HepG2 (cell line): ENCODE measurements at regions not wholly inside any gene's neighbourhood (a gene's known extent, or its start where the extent isn't known, plus 50 kb on each side); places are given as distances from the start of the nearest gene placed in this dataset.

Source experiments
- ATAC-seq: fragments of 200-7000 bp; cut with Tn5 transposase; 3 replicates; pipeline ENCODE4 v1.9.1; 2020; ENCODE audit warnings: mild to moderate bottlenecking, moderate library complexity
- BruUV-seq: library from RNA; stranded (reverse); fragments of 400-500 nt; replicated peaks from 2 replicates; lab custom pipeline; 2021; lab: Mats Ljungman, UMichigan
- CTCF ChIA-PET: fragments of 300-600 bp; formaldehyde crosslinking; extraction: SDS; loops from one replicate; lab custom pipeline; 2021; ENCODE audit warnings: low total read pairs, inconsistent platforms, low intra/inter-chr PET ratio; lab: Yijun Ruan, JAX
- POLR2A ChIA-PET: fragments of 350-600 bp; sonication (Branson Sonifier 250); formaldehyde crosslinking; loops from one replicate; lab custom pipeline; 2020; ENCODE audit warnings: antibody characterized with exemption, inconsistent platforms; lab: Yijun Ruan, JAX
- DNase-seq: peaks from one replicate; pipeline ENCODE4 v3.0.0-alpha.2; 2015; ENCODE audit warnings: low spot score
- FAIRE-seq: peaks from 3 replicates; lab custom pipeline; 2011; peaks lifted over from hg19 to GRCh38; lab: Jason Lieb, UNC
- H2AFZ ChIP-seq: one replicate; pipeline ENCODE4 v1.6.1; 2011; ENCODE audit warnings: low read length, inconsistent platforms
- H3K27ac ChIP-seq: fragments of 300-600 bp; 3 replicates; pipeline ENCODE4 v1.8.0; 2011; ENCODE audit warnings: mixed run types, mild to moderate bottlenecking, mixed read lengths, low read length, inconsistent platforms; ENCODE audit not compliant: insufficient read depth; ENCODE audit errors: extremely low read length
- H3K27me3 ChIP-seq, 2 experiments: fragments of 200-600 bp in 1 of 2; 2 replicates in 1 of 2; 3 replicates in 1 of 2; pipeline versions ENCODE4 v1.6.0 to v1.8.0; 2011; ENCODE audit warnings: low read length in 2 of 2, mild to moderate bottlenecking in 2 of 2, moderate library complexity in 2 of 2, inconsistent platforms in 1 of 2; ENCODE audit not compliant: insufficient read depth in 2 of 2, control insufficient read depth in 1 of 2
- H3K36me3 ChIP-seq, 2 experiments: fragments of 200-600 bp in 1 of 2; replicated peaks in 1 of 2; 2 replicates in 1 of 2; 3 replicates in 1 of 2; pipeline versions ENCODE4 v1.5.1 to v1.8.0; 2011; ENCODE audit warnings: low read length in 2 of 2, inconsistent platforms in 1 of 2; ENCODE audit not compliant: insufficient read depth in 2 of 2, control insufficient read depth in 1 of 2
- H3K4me1 ChIP-seq: 2 replicates; pipeline ENCODE4 v1.5.1; 2012; ENCODE audit warnings: low read length, inconsistent platforms; ENCODE audit not compliant: insufficient read depth
- H3K4me2 ChIP-seq: 2 replicates; pipeline ENCODE4 v1.6.0; 2011; ENCODE audit warnings: low read depth, low read length, inconsistent platforms
- H3K4me3 ChIP-seq, 3 experiments: fragments of 200-600 bp in 1 of 3; sonication (generic), shearing (Covaris generic) in 1 of 3; replicated peaks in 1 of 3; 2 replicates each; pipeline ENCODE4 v1.5.1; 2011 to 2016; ENCODE audit warnings: low read length in 3 of 3, inconsistent platforms in 2 of 3, low read depth in 2 of 3, mild to moderate bottlenecking in 2 of 3, control low read depth in 1 of 3, mixed read lengths in 1 of 3; ENCODE audit not compliant: insufficient read depth in 1 of 3
- H3K79me2 ChIP-seq: one replicate; pipeline ENCODE4 v1.6.1; 2011; ENCODE audit warnings: low read length, inconsistent platforms; ENCODE audit not compliant: insufficient read depth
- H3K9ac ChIP-seq: 2 replicates; pipeline ENCODE4 v1.6.0; 2011; ENCODE audit warnings: mild to moderate bottlenecking, low read depth, low read length, inconsistent platforms; ENCODE audit not compliant: insufficient read depth
- H3K9me3 ChIP-seq: 2 replicates; pipeline ENCODE4 v1.5.1; 2012; ENCODE audit warnings: mild to moderate bottlenecking, low read length
- H4K20me1 ChIP-seq: 2 replicates; pipeline ENCODE4 v1.6.0; 2011; ENCODE audit warnings: inconsistent platforms, mild to moderate bottlenecking, low read length, moderate library complexity; ENCODE audit not compliant: insufficient read depth
- BHLHE40 ChIP-seq: IDR thresholded peaks from 2 replicates; pipeline ENCODE4 v1.6.1; 2011; ENCODE audit warnings: low read length, improper control_type of control experiment
- CAMTA2 ChIP-seq: sonication (generic); formaldehyde crosslinking; IDR thresholded peaks from 2 replicates; pipeline ENCODE4 v1.4.0; 2020; ENCODE audit warnings: mild to moderate bottlenecking, missing genetic modification reagents, borderline replicate concordance
- HMGA1 ChIP-seq: sonication (generic); formaldehyde crosslinking; conservative IDR thresholded peaks from 2 replicates; pipeline ENCODE4 v1.4.0; 2020; ENCODE audit warnings: missing genetic modification reagents
- HNF4G ChIP-seq, 2 experiments: sonication (generic) in 1 of 2; formaldehyde crosslinking in 1 of 2; IDR thresholded peaks; 2 replicates each; pipeline versions ENCODE4 v1.4.0 to v1.6.1; 2011 to 2020; ENCODE audit warnings: borderline replicate concordance in 2 of 2, low read depth in 2 of 2, mild to moderate bottlenecking in 2 of 2, low read length in 1 of 2, missing genetic modification reagents in 1 of 2, moderate library complexity in 1 of 2
- MAFF ChIP-seq: IDR thresholded peaks from 2 replicates; pipeline ENCODE4 v1.6.1; 2011; ENCODE audit warnings: low read depth, low read length, improper control_type of control experiment
- MAFK ChIP-seq, 2 experiments: IDR thresholded peaks in 1 of 2; conservative IDR thresholded peaks in 1 of 2; 2 replicates each; pipeline ENCODE4 v1.6.1; 2011; ENCODE audit warnings: improper control_type of control experiment in 2 of 2, low read length in 2 of 2
- NCOA1 ChIP-seq: sonication (generic); formaldehyde crosslinking; IDR thresholded peaks from 2 replicates; pipeline ENCODE4 v1.9.0; 2021; ENCODE audit warnings: missing genetic modification reagents
- TERF1 ChIP-seq: sonication (generic); formaldehyde crosslinking; IDR thresholded peaks from 2 replicates; pipeline ENCODE4 v1.8.0; 2022; ENCODE audit warnings: mild to moderate bottlenecking, missing genetic modification reagents, moderate library complexity
- ZBTB25 ChIP-seq: IDR thresholded peaks from 2 replicates; pipeline ENCODE4 v1.6.1; 2018; ENCODE audit warnings: missing genetic modification reagents
- ZBTB34 ChIP-seq: sonication (generic); formaldehyde crosslinking; IDR thresholded peaks from 2 replicates; pipeline ENCODE4 v1.8.0; 2022; ENCODE audit warnings: mild to moderate bottlenecking, missing genetic modification reagents
- ZBTB49 ChIP-seq: sonication (generic); formaldehyde crosslinking; IDR thresholded peaks from 2 replicates; pipeline ENCODE4 v1.4.0; 2020; ENCODE audit warnings: missing genetic modification reagents, borderline replicate concordance
- ZFY ChIP-seq: sonication (generic); formaldehyde crosslinking; IDR thresholded peaks from 2 replicates; pipeline ENCODE4 v1.4.0; 2020; ENCODE audit warnings: missing genetic modification reagents
- ZNF251 ChIP-seq: sonication (generic); formaldehyde crosslinking; IDR thresholded peaks from 2 replicates; pipeline ENCODE4 v1.9.0; 2021; ENCODE audit warnings: mild to moderate bottlenecking, missing genetic modification reagents
- ZNF441 ChIP-seq: sonication (generic); formaldehyde crosslinking; IDR thresholded peaks from 2 replicates; pipeline ENCODE4 v1.7.0; 2021; ENCODE audit warnings: missing genetic modification reagents, borderline replicate concordance
- WGBS: methylation state at CpG from one replicate; pipeline ENCODE4 v1.1.6; 2017; ENCODE audit warnings: low lambda C conversion rate; 5-methylcytosine and 5-hydroxymethylcytosine counted together
- in situ Hi-C: cut with HindIII; loops from 2 replicates; pipeline ENCODE4 v1.10.0; 2017; ENCODE audit warnings: low pct_unique_long_range_greater_than_20kb; ENCODE audit not compliant: extremely low pct_ligation_motif_present
- intact Hi-C: fragments of 100-400 bp; cut with micrococcal nuclease; formaldehyde crosslinking; loops from one replicate; pipeline ENCODE4 v1.10.0; 2022; ENCODE audit not compliant: unreplicated experiment

- no peak for DNase-seq
- in situ Hi-C loops (no loop called here), intact Hi-C loops (no loop called here)
- peaks cover 73% of the 10 kb centered on the region for H3K9me3 ChIP-seq
- H3K27ac ChIP-seq, result no peak overlapping the region
- POLR2A ChIA-PET, result no interaction called here
- no peak overlapping the region for H3K4me3 ChIP-seq
- ATAC-seq, result no peak
- H3K9ac ChIP-seq, result no peak overlapping the region
- no peak for FAIRE-seq
- CTCF ChIA-PET, result no interaction called here
- no peaks in the 10 kb centered on the region for H3K4me1 ChIP-seq
- no TSS peak for BruUV-seq
- H3K4me2 ChIP-seq, result no peak overlapping the region
- H3K79me2 ChIP-seq, result no peaks in the 10 kb centered on the region
- TF ChIP-seq ZBTB49, result no peak
- no peak for TF ChIP-seq NCOA1 (CRISPR knock-in tag)
- peak; percentile 89 for TF ChIP-seq MAFF
- peak; percentile 91 to 94 for TF ChIP-seq MAFK (conservative IDR thresholded peaks at IDR 0.05 in 1 of 2, IDR thresholded peaks at IDR 0.05 in 1 of 2; ENCODE audit: low read length in 2 of 2)
- TF ChIP-seq HNF4G (IDR thresholded peaks at IDR 0.05; ENCODE audit: borderline replicate concordance, low read depth, low read length), result no peak
- no peak for TF ChIP-seq HNF4G (CRISPR knock-in tag; IDR thresholded peaks at IDR 0.05; ENCODE audit: borderline replicate concordance, low read depth)
- TF ChIP-seq BHLHE40, result no peak
- no peak overlapping the region for H2AFZ ChIP-seq
- H3K36me3 ChIP-seq, result no peaks in the 10 kb centered on the region
- WGBS, result 66% methylated on average over 5 of the region's 5 CpGs
- H3K27me3 ChIP-seq, result no peaks in the 10 kb centered on the region
- no peaks in the 10 kb centered on the region for H4K20me1 ChIP-seq
Measured at GRCh38 chr2:83573060-83573459, 886.0 kb downstream of the SUCLG1 start.

- ChIA-PET CTCF (no interaction called here), POLR2A (no interaction called here)
- no peaks in the 10 kb centered on the region for H3K4me1 ChIP-seq
- ATAC-seq, result no peak
- in situ Hi-C loops, result no loop called here
- no peaks in the 10 kb centered on the region for H3K79me2 ChIP-seq
- no peak overlapping the region for H3K4me3 ChIP-seq
- no peak overlapping the region for H3K27ac ChIP-seq
- H3K9me3 ChIP-seq, result peaks cover 79% of the 10 kb centered on the region
- H3K4me2 ChIP-seq, result no peak overlapping the region
- no peaks in the 10 kb centered on the region for H3K36me3 ChIP-seq
- intact Hi-C loops, result no loop called here
- no peak overlapping the region for H3K9ac ChIP-seq
- no TSS peak for BruUV-seq
- H4K20me1 ChIP-seq, result no peaks in the 10 kb centered on the region
- H3K27me3 ChIP-seq, result no peaks in the 10 kb centered on the region
- H2AFZ ChIP-seq, result no peak overlapping the region
- no peak for DNase-seq
- 21% methylated on average over 3 of the region's 3 CpGs for WGBS
- no peak for FAIRE-seq
- TF ChIP-seq TERF1, result no peak
- TF ChIP-seq ZBTB34 (CRISPR knock-in tag), result no peak
- TF ChIP-seq CAMTA2 (CRISPR knock-in tag), result no peak
- TF ChIP-seq ZNF251 (CRISPR knock-in tag), result no peak
- no peak for TF ChIP-seq HMGA1 (CRISPR knock-in tag)
- TF ChIP-seq ZFY (CRISPR knock-in tag), result no peak
- TF ChIP-seq ZBTB25 (CRISPR knock-in tag), result no peak
- no peak for TF ChIP-seq ZNF441 (CRISPR knock-in tag)
Measured at GRCh38 chr2:83572400-83572799, 886.7 kb downstream of the SUCLG1 start.
